ENCODE measurements at regions not wholly inside any gene's neighbourhood (a gene's known extent, or its start where the extent isn't known, plus 50 kb on each side); places are given as distances from the start of the nearest gene placed in this dataset.
"Not testable (repeated sequence)": the region's sequence is repeated elsewhere in the genome, so short reads cannot be mapped to it uniquely, and the experiment has no call there.

GRCh38 chr5:18523380-18523779, 889.1 kb downstream of the TAF11L14 start:
- no peaks in the 10 kb centered on the region for H3K27me3 ChIP-seq
- no peak for DNase-seq (ENCODE audit: extremely low spot score in 2 of 2)
- no peak for TF ChIP-seq CTCF (IDR thresholded peaks at IDR 0.05)
- no peak for TF ChIP-seq POLR2AphosphoS5 (IDR thresholded peaks at IDR 0.05; ENCODE audit: insufficient read depth in 1 of 2, low read depth in 1 of 2)
- TF ChIP-seq POLR2A (IDR thresholded peaks at IDR 0.05): no peak
- H3K36me3 ChIP-seq: no peaks in the 10 kb centered on the region
- H3K4me1 ChIP-seq: no peaks in the 10 kb centered on the region
- H3K9me3 ChIP-seq: no peaks in the 10 kb centered on the region
- H3K4me3 ChIP-seq: no peak overlapping the region
- intact Hi-C loops (cut with DNase I): no loop called here
- no peak overlapping the region for H3K27ac ChIP-seq

DNA sequence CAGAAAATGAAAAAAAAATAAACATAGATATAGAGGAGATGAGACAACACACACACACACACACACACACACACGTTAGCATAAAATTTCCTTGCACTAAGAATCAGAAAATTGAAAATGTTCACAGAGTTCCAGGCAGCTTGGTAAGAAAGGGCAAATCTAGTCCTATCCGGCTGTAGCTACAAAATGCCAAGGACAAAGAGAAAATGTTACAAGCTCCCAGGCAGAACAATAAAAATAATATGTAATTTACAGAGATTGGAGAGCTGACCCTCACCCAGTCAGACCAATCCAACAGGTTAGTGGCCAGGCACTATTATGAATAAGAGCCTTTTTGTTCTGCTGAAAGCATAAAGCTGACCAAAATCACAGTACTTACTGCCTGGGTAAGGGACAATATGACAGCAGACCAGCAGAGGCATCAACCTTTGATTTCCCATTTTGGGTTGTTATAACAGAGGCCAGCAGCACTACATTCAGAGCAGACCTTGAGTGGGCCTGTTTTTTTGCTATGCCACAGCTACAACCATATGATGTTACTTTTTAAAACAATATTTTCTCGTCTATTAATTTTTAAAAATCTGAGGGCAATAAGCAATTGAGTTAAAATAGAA, 892.6 kb downstream of the TAF11L14 start:
- Histone ChIP-seq H3K4me1 (no peaks in the 10 kb centered on the region), H3K9me3 (no peaks in the 10 kb centered on the region), H3K36me3 (no peaks in the 10 kb centered on the region), H3K27me3 (no peaks in the 10 kb centered on the region), H3K27ac (no peak overlapping the region), H3K4me3 (no peak overlapping the region)
- DNase-seq (ENCODE audit: extremely low spot score in 2 of 2): no peak
- TF ChIP-seq POLR2AphosphoS5 (IDR thresholded peaks at IDR 0.05; ENCODE audit: insufficient read depth in 1 of 2, low read depth in 1 of 2) (no peak), POLR2A (IDR thresholded peaks at IDR 0.05) (no peak), CTCF (IDR thresholded peaks at IDR 0.05) (no peak)
- intact Hi-C loops (cut with DNase I): no loop called here

- DNase-seq (ENCODE audit: extremely low spot score in 2 of 2): no peak
- Histone ChIP-seq H3K9me3 (no peaks in the 10 kb centered on the region), H3K4me3 (no peak overlapping the region), H3K27ac (no peak overlapping the region), H3K36me3 (no peaks in the 10 kb centered on the region), H3K4me1 (no peaks in the 10 kb centered on the region), H3K27me3 (no peaks in the 10 kb centered on the region)
- intact Hi-C loops (cut with DNase I): no loop called here
- TF ChIP-seq CTCF (IDR thresholded peaks at IDR 0.05) (no peak), POLR2A (IDR thresholded peaks at IDR 0.05) (no peak), POLR2AphosphoS5 (IDR thresholded peaks at IDR 0.05; ENCODE audit: insufficient read depth in 1 of 2, low read depth in 1 of 2) (no peak)
Measured at GRCh38 chr5:18533137-18533536, 898.9 kb downstream of the TAF11L14 start.

- H3K27ac ChIP-seq: no peak overlapping the region
- H3K4me3 ChIP-seq: no peak overlapping the region
- H3K27me3 ChIP-seq: no peaks in the 10 kb centered on the region
- H3K9me3 ChIP-seq: no peaks in the 10 kb centered on the region
- H3K36me3 ChIP-seq: no peaks in the 10 kb centered on the region
- no peaks in the 10 kb centered on the region for H3K4me1 ChIP-seq
- intact Hi-C loops (cut with DNase I): no loop called here
- TF ChIP-seq CTCF (IDR thresholded peaks at IDR 0.05): no peak
- no peak for TF ChIP-seq POLR2A (IDR thresholded peaks at IDR 0.05)
- no peak for TF ChIP-seq POLR2AphosphoS5 (IDR thresholded peaks at IDR 0.05; ENCODE audit: insufficient read depth in 1 of 2, low read depth in 1 of 2)
- no peak for DNase-seq (ENCODE audit: extremely low spot score in 2 of 2)
Measured at GRCh38 chr5:18534119-18534518, 899.9 kb downstream of the TAF11L14 start.

DNA sequence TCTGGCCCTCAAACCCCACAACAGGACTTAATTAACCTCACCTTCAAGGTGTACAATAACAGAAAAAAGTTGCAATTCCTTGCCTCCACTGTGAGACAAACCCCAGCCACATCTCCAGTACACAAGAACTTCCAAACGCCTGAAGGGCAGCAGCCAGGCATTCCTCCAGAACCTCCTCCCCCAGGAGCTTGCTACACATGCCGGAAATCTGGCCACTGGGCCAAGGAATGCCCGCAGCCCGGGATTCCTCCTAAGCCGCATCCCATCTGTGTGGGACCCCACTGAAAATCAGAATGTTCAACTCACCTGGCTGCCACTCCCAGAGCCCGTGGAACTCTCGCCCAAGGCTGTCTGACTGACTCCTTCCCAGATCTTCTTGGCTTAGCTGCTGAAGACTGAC, 901.5 kb downstream of the TAF11L14 start:
- H3K36me3 ChIP-seq; H3K4me1 ChIP-seq; H3K9me3 ChIP-seq; intact Hi-C loops (cut with DNase I); H3K27ac ChIP-seq; H3K27me3 ChIP-seq; DNase-seq (ENCODE audit: extremely low spot score in 2 of 2); H3K4me3 ChIP-seq: not testable (repeated sequence)

All from vagina (tissue), 2 donors.